ENCODE measurements at regions not wholly inside any gene's neighbourhood (a gene's known extent, or its start where the extent isn't known, plus 50 kb on each side); places are given as distances from the start of the nearest gene placed in this dataset.

GRCh38 chr19:30677702-30678101 is 305.5 kb downstream of the ZNF536 start:
- POLR2A ChIA-PET, result no interaction called here
- Histone ChIP-seq H3K27me3 (ENCODE audit: control insufficient read depth, insufficient read depth, low read length) (peaks cover 25% of the 10 kb centered on the region), H3K27ac (ENCODE audit: low read length) (no peak overlapping the region), H3K9me3 (ENCODE audit: control insufficient read depth, insufficient read depth, low read depth, low read length) (no peaks in the 10 kb centered on the region), H3K4me1 (ENCODE audit: control insufficient read depth, insufficient read depth, low read length) (peaks cover 2% of the 10 kb centered on the region), H3K4me3 (ENCODE audit: low read depth in 2 of 2, low read length in 2 of 2) (no peak overlapping the region), H3K36me3 (ENCODE audit: control insufficient read depth, insufficient read depth, low read length) (no peaks in the 10 kb centered on the region)
- intact Hi-C loops (cut with micrococcal nuclease; ENCODE audit: unreplicated experiment), result no loop called here
- ATAC-seq (no peak), DNase-seq (ENCODE audit: low read depth, low spot score) (no peak)
- in situ Hi-C loops (cut with HindIII; ENCODE audit: low pct_unique_long_range_greater_than_20kb, low sequenced_read_pairs), result no loop called here
- CTCF ChIA-PET, result no interaction called here
- no peak for TF ChIP-seq REST (IDR thresholded peaks at IDR 0.05; ENCODE audit: insufficient read depth in 1 of 2, low read depth in 2 of 2, low read length in 1 of 2)
- TF ChIP-seq POLR2AphosphoS5 (IDR thresholded peaks at IDR 0.05; ENCODE audit: low read depth, low read length), result no peak
- TF ChIP-seq CTCF (IDR thresholded peaks at IDR 0.05), result no peak
- no peak for TF ChIP-seq SIN3A (IDR thresholded peaks at IDR 0.05; ENCODE audit: borderline replicate concordance, insufficient read depth, low read depth, low read length)
- no TSS peak for BruUV-seq (replicated peaks)

- no peaks in the 10 kb centered on the region for H3K9me3 ChIP-seq (ENCODE audit: control insufficient read depth, insufficient read depth, low read depth, low read length)
- peaks cover 31% of the 10 kb centered on the region for H3K27me3 ChIP-seq (ENCODE audit: control insufficient read depth, insufficient read depth, low read length)
- CTCF ChIA-PET, result no interaction called here
- H3K27ac ChIP-seq (ENCODE audit: low read length), result no peak overlapping the region
- POLR2A ChIA-PET, result no interaction called here
- DNase-seq (ENCODE audit: low read depth, low spot score) (no peak), ATAC-seq (no peak)
- no TSS peak for BruUV-seq (replicated peaks)
- no peaks in the 10 kb centered on the region for H3K36me3 ChIP-seq (ENCODE audit: control insufficient read depth, insufficient read depth, low read length)
- intact Hi-C loops (cut with micrococcal nuclease; ENCODE audit: unreplicated experiment), result no loop called here
- no peaks in the 10 kb centered on the region; the same call in 1 of the 2 replicates for H3K4me1 ChIP-seq (ENCODE audit: control insufficient read depth, insufficient read depth, low read length)
- in situ Hi-C loops (cut with HindIII; ENCODE audit: low pct_unique_long_range_greater_than_20kb, low sequenced_read_pairs), result no loop called here
- TF ChIP-seq REST (IDR thresholded peaks at IDR 0.05; ENCODE audit: insufficient read depth in 1 of 2, low read depth in 2 of 2, low read length in 1 of 2) (no peak), TCF7L2 (IDR thresholded peaks at IDR 0.05; ENCODE audit: low read depth, low read length) (no peak), SIN3A (IDR thresholded peaks at IDR 0.05; ENCODE audit: borderline replicate concordance, insufficient read depth, low read depth, low read length) (no peak), POLR2AphosphoS5 (IDR thresholded peaks at IDR 0.05; ENCODE audit: low read depth, low read length) (no peak), CTCF (IDR thresholded peaks at IDR 0.05) (no peak)
- no peak overlapping the region for H3K4me3 ChIP-seq (ENCODE audit: low read depth in 2 of 2, low read length in 2 of 2)
These were observed 305.0 kb downstream of the ZNF536 start for GRCh38 chr19:30676990-30677679.

Data from Panc1 (cell line).